IPS-15b (cell line): ENCODE measurements at regions not wholly inside any gene's neighbourhood (a gene's known extent, or its start where the extent isn't known, plus 50 kb on each side); places are given as distances from the start of the nearest gene placed in this dataset.
"Not testable (repeated sequence)": the region's sequence is repeated elsewhere in the genome, so short reads cannot be mapped to it uniquely, and the experiment has no call there.

Source experiments
- H3K27me3 ChIP-seq: one replicate; pipeline ENCODE4 v1.6.1; 2013; ENCODE audit warnings: low read length; ENCODE audit not compliant: control insufficient read depth, insufficient read depth
- H3K36me3 ChIP-seq: one replicate; pipeline ENCODE4 v1.6.1; 2013; ENCODE audit warnings: low read length; ENCODE audit not compliant: control insufficient read depth, insufficient read depth
- H3K4me1 ChIP-seq: one replicate; pipeline ENCODE4 v1.6.1; 2013; ENCODE audit warnings: mild to moderate bottlenecking, low read length; ENCODE audit not compliant: control insufficient read depth, insufficient read depth
- H3K4me3 ChIP-seq: one replicate; pipeline ENCODE4 v1.5.1; 2013; ENCODE audit warnings: low read depth, low read length
- H3K9ac ChIP-seq: one replicate; pipeline ENCODE4 v1.6.1; 2013; ENCODE audit warnings: low read depth, mild to moderate bottlenecking, low read length
- H3K9me3 ChIP-seq: one replicate; pipeline ENCODE4 v1.6.1; 2013; ENCODE audit warnings: mild to moderate bottlenecking, low read length; ENCODE audit not compliant: control insufficient read depth, insufficient read depth

- H3K9me3 ChIP-seq, H3K27me3 ChIP-seq, H3K36me3 ChIP-seq, H3K9ac ChIP-seq, H3K4me3 ChIP-seq, H3K4me1 ChIP-seq: not testable (repeated sequence)
These were observed 951.2 kb downstream of the TMEM121 start for GRCh38 chr14:106477600-106477999.

DNA sequence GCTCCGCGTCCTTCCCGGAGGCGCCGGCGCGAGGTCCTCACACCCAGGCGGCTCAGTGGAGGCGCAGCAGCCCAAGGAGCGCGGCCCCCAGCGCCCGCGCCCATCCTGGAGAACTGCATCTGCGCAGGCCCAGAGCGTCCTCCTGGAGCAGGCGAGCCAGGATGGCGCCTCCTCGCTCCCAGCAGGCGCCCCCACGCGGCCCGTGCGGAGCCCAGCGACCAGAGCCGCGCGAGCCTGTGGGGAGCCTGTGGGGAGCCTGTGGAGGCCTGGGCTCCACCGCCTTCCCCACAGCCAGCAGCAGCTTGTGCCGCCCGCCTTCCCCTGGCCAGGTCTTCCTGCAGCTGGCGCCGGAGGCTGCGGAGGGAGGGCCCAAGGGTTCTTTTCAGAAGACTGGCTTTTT lies 953.9 kb downstream of the TMEM121 start:
- H3K36me3 ChIP-seq, H3K4me3 ChIP-seq, H3K27me3 ChIP-seq, H3K4me1 ChIP-seq, H3K9ac ChIP-seq, H3K9me3 ChIP-seq: not testable (repeated sequence)

GRCh38 chr14:106482213-106482612 lies 955.8 kb downstream of the TMEM121 start:
- not testable (repeated sequence) for H3K27me3 ChIP-seq, H3K9ac ChIP-seq, H3K4me1 ChIP-seq, H3K4me3 ChIP-seq, H3K36me3 ChIP-seq, H3K9me3 ChIP-seq

DNA sequence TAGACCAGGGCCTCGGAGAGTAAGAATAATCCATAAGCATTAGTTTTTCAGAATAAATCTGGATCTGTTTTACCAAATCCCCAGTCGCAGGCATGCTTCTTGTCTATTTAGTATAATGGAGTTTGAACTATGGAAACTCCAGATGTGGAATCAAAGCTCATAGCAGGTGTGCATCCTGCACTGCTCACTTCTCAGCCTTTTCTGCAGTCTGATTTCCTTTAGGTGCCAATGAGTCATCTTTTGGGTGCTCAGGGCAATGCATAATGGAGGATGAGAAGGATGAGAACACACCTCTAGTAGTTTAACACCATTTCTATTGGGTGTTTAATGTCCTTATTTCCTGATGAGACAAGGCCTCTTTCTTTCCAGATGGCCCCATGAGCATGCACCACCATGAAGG lies 961.2 kb downstream of the TMEM121 start:
- peaks cover 2% of the 10 kb centered on the region for H3K36me3 ChIP-seq
- H3K9ac ChIP-seq = no peak overlapping the region
- H3K4me3 ChIP-seq = no peak overlapping the region
- no peaks in the 10 kb centered on the region for H3K27me3 ChIP-seq
- peaks cover 24% of the 10 kb centered on the region for H3K9me3 ChIP-seq
- no peaks in the 10 kb centered on the region for H3K4me1 ChIP-seq

GRCh38 chr14:106488291-106488690 lies 961.9 kb downstream of the TMEM121 start:
- H3K4me1 ChIP-seq = no peaks in the 10 kb centered on the region
- peaks cover 25% of the 10 kb centered on the region for H3K9me3 ChIP-seq
- H3K27me3 ChIP-seq = no peaks in the 10 kb centered on the region
- H3K36me3 ChIP-seq = peaks cover 2% of the 10 kb centered on the region
- no peak overlapping the region for H3K4me3 ChIP-seq
- no peak overlapping the region for H3K9ac ChIP-seq

DNA sequence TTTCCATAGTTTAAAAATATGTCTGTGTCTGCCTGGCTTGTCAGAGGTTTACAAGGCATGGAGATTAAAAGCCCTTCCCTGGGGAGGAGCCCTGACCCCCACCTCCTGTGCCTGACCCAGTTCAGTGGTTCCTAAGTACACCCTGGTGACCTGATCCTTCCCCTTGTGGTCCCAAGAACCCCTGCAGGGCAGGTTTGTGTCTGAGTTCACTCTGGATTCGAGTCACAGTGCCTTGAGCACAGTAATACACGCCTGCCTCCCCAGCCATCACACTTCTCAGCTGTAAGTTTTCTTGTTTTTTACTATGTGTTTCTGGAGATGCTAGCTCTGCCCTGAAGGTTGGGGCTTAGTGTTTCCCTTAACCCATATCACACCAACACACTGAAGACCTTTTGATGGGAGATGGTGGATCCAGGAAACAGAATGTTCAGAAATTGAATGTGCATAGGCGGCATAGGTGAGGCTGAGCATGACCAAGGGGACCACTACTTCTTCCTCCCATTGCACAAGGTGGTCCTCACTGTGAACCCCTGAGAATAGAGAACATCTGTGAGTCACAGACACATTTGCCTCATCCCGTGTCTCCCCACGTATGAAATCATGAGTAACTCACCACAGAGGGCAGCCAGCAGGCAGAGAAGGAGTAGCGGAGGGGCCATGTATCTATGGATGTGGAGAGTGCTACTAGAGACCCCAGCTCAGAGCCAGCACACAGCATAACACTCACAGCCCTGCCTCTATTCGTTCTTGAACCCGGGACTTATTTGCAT lies 962.9 kb downstream of the TMEM121 start:
- Histone ChIP-seq H3K9me3 (peaks cover 27% of the 10 kb centered on the region), H3K4me1 (no peaks in the 10 kb centered on the region), H3K36me3 (peaks cover 2% of the 10 kb centered on the region), H3K4me3 (no peak overlapping the region), H3K27me3 (no peaks in the 10 kb centered on the region), H3K9ac (no peak overlapping the region)

DNA sequence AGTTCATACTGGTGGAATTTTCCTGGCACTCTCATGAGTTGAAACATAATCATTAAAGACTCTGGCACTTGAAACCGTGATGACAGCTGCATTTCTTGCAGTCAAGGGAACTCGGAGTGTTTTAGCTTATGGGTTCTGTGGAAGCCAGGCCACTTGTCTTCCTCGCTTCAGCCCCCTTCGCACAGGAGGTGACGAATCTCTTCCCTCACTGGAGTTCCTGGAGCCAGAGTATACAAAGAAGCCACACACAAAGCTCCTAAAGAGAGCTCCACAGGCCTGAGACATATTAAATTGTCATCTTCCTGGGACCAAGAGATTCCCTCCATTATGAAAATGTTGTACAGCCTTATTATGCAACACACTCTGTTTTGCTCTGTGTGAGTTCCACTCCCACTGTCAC lies 964.1 kb downstream of the TMEM121 start:
- Histone ChIP-seq H3K27me3 (no peaks in the 10 kb centered on the region), H3K9ac (no peak overlapping the region), H3K9me3 (peaks cover 27% of the 10 kb centered on the region), H3K4me1 (no peaks in the 10 kb centered on the region), H3K36me3 (peaks cover 2% of the 10 kb centered on the region), H3K4me3 (no peak overlapping the region)

DNA sequence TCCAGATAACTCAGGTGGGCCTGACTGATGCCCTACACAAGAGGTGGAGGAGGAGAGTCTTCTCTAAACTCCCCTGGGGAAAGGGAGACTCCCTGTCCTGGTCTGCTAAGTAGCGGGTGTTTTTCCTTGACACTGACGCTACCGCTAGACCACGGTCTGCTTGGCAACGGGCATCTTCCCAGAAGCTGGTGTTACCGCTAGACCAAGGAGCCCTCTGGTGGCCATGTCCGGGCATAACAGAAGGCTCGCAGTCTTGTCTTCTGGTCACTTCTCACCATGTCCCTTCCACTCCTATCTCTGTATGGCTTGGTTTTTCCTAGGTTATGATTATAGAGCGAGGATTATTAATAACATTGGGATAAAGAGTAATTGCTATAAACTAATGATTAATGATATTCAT lies 965.5 kb downstream of the TMEM121 start:
- H3K4me3 ChIP-seq = no peak overlapping the region

GRCh38 chr14:106493962-106494823 lies 967.8 kb downstream of the TMEM121 start:
- Histone ChIP-seq H3K4me3 (no peak overlapping the region), H3K27me3 (no peaks in the 10 kb centered on the region), H3K4me1 (no peaks in the 10 kb centered on the region), H3K9me3 (peaks cover 24% of the 10 kb centered on the region), H3K9ac (no peak overlapping the region), H3K36me3 (no peaks in the 10 kb centered on the region)

More for the DNA sequence above, 965.5 kb downstream of the TMEM121 start:
- H3K9me3 ChIP-seq = peaks cover 26% of the 10 kb centered on the region
- no peaks in the 10 kb centered on the region for H3K4me1 ChIP-seq
- no peaks in the 10 kb centered on the region for H3K36me3 ChIP-seq
- H3K27me3 ChIP-seq = no peaks in the 10 kb centered on the region
- H3K9ac ChIP-seq = no peak overlapping the region

DNA sequence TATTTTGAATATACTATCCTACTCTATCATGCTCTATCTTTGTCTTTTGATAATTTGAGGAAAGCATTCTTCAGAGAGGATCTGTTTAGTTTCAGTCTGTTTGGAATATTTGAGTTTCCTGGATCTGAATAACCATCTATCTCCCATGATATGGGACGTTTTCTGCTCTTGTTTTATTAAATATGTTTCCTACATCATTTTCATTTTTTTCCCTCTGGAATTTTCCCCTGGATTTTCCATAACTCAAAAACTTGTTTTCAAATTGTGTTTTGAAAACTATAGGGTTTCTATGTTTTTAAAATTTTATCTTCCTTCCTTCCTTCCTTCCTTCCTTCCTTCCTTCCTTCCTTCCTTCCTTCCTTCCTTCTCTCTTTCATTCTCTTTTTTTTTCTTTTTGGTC lies 974.2 kb downstream of the TMEM121 start:
- Histone ChIP-seq H3K36me3 (no peaks in the 10 kb centered on the region), H3K4me3 (no peak overlapping the region), H3K27me3 (no peaks in the 10 kb centered on the region), H3K9ac (no peak overlapping the region), H3K9me3 (peaks cover 20% of the 10 kb centered on the region), H3K4me1 (no peaks in the 10 kb centered on the region)

DNA sequence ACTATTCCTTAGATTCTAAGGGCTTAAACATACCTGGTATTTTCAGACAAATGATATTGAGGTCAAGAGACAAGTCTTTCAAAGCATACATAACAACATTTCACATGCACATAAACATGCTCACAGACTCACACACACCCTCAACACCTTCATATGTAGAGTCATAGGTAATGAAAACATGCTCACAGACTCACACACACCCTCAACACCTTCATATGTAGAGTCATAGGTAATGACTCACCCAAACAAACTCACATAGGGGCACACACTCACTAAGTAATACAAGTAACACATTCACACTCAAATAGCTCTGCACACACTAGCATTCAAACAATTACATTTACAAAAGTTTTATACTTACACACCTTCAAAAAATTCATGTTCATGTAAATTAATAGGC lies 975.5 kb downstream of the TMEM121 start:
- no peaks in the 10 kb centered on the region for H3K36me3 ChIP-seq
- no peaks in the 10 kb centered on the region for H3K27me3 ChIP-seq
- H3K4me3 ChIP-seq = no peak overlapping the region
- H3K9me3 ChIP-seq = peaks cover 21% of the 10 kb centered on the region
- no peaks in the 10 kb centered on the region for H3K4me1 ChIP-seq
- H3K9ac ChIP-seq = no peak overlapping the region

- H3K27me3 ChIP-seq = no peaks in the 10 kb centered on the region
- H3K36me3 ChIP-seq = no peaks in the 10 kb centered on the region
- H3K4me3 ChIP-seq = no peak overlapping the region
- H3K4me1 ChIP-seq = no peaks in the 10 kb centered on the region
- peaks cover 20% of the 10 kb centered on the region for H3K9me3 ChIP-seq
- H3K9ac ChIP-seq = no peak overlapping the region
These were observed 979.0 kb downstream of the TMEM121 start for GRCh38 chr14:106505366-106505765.
